ENCODE measurements at regions not wholly inside any gene's neighbourhood (a gene's known extent, or its start where the extent isn't known, plus 50 kb on each side); places are given as distances from the start of the nearest gene placed in this dataset.

DNA sequence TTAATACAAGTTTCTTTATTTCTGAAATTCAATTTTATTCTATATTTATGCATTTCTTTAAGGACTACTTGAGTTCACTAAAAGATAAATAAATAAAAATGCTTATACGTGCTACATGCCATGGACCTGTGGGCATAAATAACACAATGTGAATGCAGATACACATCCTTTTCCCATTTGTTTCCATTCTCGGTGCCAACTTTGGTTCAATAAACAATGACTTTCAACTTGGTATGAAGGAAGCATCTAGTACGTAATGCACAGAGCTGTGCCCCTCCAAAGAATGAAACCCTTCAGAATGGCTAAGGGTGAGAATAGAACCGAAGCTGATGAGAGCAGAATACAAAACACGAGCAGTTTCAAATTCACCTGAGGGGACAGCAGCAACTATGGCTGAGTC is 409.3 kb downstream of the MTX2 start:
- no peak for DNase-seq (ENCODE audit: low read depth, low spot score)

DNA sequence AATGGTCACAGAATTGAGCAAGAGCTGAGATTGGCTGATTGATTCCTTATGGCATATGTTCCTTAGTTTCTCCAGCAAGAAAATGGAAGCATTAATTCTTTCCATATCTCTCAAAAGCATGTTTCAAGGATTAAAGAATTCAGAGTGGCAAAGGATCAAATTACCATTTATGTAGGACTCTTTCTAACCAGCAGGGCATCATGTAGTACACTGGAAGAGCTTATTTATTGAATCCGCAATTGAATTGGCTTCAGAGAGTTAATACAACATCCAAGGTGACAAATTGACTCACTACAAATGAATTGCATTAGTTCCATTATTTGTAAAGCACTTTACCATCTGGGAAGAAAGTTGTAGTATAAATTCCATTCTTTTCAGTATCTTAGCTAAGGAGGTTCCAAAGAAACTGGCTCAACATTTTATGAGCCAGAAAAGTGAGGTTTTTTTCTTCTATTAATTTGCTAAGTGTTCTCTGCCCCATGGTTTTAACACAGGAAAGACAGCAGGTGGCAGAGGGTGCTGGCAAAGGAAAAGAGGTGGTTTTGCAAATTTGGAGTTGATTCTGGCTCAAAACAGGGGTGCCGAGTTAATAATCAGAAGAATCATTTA is 409.9 kb downstream of the MTX2 start:
- no peak for DNase-seq (ENCODE audit: low read depth, low spot score)

DNA sequence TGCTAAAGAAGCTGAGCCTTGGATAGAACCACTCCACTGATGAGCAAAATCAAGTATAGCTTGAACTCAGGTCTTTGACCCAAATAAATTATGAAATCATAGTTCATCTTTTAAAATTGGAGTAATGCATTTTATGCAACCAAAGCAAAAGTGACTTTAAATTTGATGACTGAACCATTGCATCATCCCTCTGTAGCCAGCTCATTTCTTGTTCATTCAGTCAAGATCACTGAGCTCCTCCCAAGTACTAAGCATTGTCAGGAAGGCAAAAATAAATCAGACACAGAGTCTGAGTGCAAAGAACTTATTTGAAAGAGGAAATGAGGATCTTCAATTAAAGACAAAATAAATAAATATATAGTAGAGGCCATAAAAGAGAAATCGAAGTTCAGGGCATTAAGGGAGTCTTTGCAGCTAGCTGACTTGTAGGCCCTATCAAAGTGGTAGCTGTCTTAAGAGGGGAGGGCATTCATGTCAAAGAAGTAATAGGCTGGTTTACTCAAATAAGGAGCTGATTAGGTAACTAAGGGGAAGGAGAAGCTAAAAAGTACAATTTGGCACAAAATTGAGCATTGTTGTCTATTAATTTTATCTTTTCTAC is 411.8 kb downstream of the MTX2 start:
- DNase-seq (ENCODE audit: low read depth, low spot score) = no peak

DNA sequence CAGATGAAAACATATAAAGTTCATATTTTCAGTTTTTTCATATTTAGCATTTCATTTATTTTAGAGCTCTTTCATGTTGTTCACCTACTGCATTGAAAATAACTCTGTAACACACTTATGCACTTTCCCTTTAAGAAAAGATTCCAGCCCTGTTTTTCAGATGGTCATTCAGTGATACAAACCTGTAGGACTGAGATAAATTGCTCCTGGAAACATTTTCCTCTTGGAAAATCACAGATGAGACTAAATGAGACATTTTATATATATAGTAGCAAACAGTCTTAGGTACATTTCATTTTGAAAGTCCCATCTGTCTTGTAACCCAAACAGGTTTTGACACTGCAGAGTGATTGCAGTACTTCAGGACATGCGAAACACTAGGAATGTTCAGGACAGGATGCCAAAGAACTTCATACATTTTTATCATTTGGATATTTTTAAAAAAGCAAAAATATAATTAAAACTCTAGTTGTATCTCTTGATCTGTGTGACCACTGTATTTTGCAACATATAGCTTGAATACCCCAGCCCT is 412.4 kb downstream of the MTX2 start:
- no peak for DNase-seq (ENCODE audit: low read depth, low spot score)

DNA sequence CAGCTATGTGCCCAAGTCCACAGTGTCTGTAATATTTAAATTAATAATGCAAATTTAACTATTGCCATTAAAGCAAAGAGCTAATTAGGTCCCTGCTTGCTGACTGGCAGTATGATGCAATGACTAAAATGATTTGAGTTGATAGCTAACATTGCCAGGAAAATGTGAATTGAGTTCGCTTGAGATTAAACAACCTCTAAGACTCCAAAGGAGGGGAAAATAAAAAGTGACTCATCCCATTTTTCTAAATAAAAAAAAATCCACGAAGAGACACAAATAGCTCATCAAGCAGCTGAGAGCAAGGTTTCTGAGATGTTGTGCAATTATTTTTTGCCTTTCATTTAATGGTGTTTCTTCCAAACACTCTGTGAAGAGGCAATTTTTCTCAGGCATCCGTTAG is 413.0 kb downstream of the MTX2 start:
- DNase-seq (ENCODE audit: low read depth, low spot score) = no peak

DNA sequence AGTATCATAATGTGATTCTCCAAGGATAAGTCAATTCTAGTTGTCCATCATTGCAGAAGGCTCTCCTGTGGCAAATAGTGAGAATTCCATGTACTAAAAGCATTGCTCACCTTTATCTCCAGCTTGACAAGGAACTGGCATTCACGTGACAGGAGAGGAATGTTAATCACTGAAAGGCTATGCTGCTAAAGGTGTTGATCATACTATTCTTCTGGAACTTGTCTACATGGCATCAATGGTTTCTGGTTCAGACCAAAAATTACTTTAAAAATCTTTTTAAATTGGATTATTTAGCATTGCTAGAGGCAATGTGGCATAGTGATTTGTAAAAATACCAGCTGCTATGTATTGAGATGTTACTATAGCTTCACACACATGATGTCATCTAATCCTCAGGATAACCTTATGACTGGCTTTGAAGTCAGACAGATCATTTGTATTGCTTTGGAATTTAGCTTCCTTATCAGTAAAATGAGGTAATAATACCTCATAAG is 414.4 kb downstream of the MTX2 start:
- DNase-seq (ENCODE audit: low read depth, low spot score) = no peak

DNA sequence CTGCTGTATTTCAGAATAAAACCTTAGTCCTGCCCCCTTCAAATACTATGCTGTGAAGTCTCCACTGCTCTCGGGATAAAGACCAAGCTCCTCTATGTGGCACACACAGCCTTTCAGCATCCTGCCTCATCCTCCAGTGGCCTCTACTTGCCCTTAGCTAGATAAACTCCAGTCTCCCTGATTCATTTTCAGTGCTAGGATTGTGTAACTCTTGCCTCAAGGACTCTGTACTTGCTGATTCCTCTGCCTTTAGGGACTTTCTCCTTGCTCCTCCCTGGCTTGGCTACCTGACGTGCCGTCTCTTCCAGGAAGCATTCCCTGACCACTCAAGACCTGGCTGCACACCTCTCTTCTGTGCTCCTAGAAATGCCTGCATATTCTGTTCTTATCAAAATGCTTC is 416.7 kb downstream of the MTX2 start:
- DNase-seq (ENCODE audit: low read depth, low spot score) = no peak

DNA sequence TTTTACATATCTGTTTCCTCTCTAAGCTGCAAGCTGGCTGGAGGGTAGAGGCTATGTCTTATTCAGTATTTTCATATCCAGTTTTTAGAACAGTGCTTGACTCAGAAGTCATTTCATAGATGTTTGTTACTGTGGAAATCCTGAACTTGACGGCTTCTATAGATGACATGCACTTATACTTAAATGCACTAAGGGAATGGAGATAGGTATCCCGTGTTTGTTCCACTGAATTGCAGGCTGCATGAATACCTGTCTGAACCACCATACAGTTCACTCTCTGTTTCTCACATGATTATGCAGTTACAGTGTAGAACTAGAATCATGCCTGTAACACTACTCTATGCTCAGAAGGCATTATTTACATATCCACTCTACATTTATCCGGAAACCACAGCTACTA is 417.1 kb downstream of the MTX2 start:
- no peak for DNase-seq (ENCODE audit: low read depth, low spot score)

DNA sequence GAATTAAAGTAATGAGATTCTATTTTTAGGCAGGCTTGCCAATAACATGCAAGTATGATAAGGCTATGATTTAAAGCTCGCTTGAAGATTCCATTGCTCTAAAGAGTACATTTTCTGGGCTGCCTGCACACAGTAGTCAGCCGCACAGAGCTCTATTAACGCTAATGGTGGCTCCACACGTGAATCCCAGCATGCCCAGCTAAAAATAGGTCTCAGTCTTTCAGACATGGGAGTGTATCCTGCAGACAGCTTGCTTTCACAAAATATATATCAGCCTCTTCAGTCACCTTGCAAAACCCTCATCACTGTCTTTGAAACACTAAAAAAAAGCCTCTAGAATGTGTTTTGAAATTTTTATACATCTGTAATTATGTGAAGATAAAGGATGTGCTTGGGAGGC is 418.1 kb downstream of the MTX2 start:
- DNase-seq (ENCODE audit: low read depth, low spot score) = no peak

DNA sequence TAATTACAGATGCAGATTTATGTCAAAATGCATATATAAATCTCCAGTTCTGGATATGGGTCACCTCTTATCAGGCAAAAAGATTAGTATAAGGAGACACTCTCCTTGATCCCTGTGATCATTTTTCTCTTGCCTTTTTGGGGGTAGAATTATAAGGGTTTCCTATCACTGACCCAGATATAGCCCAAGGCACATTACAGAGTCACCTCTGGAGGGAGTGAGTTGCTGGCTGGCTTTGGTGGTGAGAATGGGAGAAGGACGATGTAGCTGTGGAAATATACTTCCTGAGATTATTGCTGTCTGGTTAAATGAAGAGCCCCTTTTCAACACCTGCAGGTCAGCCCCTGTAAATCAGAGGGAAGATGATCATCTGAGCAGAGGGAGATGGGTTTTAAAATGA is 418.7 kb downstream of the MTX2 start:
- no peak for DNase-seq (ENCODE audit: low read depth, low spot score)

DNA sequence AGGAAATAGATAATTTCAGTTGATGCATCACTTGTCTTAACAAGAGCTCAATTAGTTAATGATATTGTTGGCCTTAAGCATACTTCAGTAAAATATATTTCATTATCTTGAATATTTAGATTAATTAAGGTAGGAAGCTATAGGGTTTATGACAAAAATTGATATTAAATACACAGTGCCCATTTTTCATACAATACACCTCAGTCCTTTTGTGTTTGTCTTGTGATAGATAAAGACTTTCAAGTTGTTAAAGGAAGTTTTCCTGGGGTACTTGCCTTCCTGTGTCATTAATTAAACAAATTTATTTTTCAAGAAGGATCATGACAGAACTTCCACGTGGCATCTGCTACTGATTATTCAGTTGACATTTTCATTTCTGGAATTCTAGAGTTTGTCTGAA is 420.5 kb downstream of the MTX2 start:
- no peak for DNase-seq (ENCODE audit: low read depth, low spot score)

DNA sequence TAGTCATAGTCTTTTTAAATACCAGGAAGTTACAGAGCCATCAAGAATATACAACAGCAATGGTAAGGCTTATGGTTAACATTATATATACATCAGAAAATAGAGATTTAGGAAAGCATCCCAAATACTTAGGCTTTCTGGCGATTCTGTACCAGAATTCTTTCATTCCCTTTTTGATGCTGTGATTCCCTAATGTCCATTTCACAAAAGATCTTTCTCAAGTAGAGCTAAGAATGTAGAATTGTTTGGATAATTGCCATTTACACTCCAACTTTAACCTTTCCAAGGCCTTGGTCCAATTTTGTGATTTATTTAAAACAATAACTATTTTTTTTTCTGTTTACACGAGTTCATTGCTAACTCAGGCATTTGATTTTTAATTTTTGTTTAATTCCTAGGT is 422.2 kb downstream of the MTX2 start:
- DNase-seq (ENCODE audit: low read depth, low spot score) = no peak

DNA sequence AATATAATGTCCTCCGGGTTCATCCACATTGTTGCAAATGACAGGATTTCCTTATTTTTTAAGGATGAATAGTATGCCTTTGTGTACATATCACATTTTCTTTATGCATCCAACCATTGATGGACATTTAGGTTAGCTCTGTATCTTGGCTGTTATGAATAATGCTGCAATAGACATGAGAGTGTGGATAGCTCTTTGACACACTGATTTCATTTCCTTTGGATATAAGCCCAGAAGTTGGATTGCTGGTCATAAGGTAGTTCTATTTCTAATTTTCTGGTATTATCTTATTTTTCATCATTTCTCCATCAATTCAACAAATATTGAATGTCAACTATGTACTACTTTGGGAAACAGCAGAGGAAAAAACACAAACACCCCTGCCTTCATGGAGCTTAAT is 423.3 kb downstream of the MTX2 start:
- DNase-seq (ENCODE audit: low read depth, low spot score) = no peak

DNA sequence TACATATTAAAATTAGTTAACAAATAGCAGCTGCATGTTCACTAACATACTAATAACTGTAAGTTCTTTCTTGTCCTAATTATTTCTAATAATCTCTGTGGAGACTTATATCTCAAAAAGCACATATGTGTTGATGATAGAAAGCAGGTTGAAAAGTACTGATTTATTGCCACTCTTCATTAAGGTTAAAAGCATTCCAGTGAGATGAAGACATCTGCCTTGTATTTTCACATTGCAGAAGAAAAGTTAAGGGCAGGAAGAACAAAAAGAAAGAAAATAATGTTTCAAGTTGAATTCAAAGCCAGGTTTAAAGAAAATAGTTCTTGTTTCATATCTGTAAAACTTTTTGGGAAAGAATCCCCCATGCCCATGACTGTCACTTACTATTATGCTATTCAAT is 429.9 kb downstream of the MTX2 start:
- DNase-seq (ENCODE audit: low read depth, low spot score) = no peak

DNA sequence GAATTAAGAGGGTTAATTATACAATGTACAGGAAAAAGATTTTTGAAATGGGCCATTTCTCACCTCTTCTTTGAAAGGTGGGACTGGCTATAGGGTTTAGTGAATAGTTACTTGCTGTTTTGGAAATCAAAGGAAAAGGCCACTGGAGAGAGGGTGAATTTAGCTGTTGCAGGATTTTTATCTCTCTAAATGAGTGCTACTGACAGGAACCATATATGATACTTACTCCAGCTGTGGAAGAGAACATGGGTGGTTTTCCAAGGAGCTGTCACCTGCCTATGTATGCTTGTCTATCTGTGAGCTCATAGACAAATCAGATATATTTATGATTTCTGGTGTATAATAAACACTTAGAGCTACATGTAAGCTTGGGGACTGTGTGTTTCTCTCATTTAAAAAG is 430.4 kb downstream of the MTX2 start:
- DNase-seq (ENCODE audit: low read depth, low spot score) = no peak

DNA sequence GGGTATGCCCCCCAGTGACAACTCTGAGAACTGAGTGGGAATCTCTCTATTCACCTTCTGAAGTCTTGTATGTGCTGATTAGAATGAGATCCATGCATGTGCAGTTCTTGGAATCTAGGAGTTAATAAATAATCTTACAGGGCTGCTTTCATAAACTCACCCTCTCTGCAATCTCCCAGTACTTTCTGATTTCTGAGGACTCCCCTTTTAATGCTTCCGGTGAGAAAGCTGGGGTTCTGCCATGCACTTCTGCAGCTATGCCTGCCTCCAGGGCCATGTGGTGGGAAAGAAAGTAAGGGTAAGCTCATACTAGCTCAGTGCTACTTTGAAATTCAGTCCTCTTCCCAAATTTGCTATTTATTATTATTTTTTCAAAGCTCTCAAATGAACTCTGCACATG is 432.9 kb downstream of the MTX2 start:
- DNase-seq (ENCODE audit: low read depth, low spot score) = no peak

DNA sequence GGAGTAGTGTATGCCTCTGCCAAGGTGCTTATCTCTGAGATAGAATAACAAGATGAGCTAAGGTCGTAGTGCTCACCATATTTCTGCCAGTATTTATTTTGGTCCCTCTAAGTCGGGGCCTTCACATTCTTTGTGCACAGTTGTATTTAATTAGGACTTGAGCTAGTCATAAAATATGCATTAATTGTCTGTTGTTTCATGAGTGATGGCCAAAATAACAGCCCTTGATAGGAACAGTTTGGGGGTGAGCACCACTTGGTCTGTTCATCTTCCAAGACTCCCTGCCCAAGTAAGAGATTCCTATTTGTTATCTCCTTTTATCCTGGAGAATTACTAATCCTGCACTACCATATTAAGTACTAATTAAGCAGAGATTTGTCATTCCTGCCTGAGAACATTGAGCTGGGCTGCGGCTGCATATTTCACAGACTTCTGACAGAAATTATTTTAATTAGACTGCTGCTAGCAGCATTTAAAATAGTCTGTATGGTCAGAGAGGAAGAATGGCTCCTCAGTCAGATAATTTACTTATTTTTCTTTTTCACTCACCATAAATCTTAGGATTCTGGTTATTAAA is 435.1 kb downstream of the MTX2 start:
- no peak for DNase-seq (ENCODE audit: low read depth, low spot score)

DNA sequence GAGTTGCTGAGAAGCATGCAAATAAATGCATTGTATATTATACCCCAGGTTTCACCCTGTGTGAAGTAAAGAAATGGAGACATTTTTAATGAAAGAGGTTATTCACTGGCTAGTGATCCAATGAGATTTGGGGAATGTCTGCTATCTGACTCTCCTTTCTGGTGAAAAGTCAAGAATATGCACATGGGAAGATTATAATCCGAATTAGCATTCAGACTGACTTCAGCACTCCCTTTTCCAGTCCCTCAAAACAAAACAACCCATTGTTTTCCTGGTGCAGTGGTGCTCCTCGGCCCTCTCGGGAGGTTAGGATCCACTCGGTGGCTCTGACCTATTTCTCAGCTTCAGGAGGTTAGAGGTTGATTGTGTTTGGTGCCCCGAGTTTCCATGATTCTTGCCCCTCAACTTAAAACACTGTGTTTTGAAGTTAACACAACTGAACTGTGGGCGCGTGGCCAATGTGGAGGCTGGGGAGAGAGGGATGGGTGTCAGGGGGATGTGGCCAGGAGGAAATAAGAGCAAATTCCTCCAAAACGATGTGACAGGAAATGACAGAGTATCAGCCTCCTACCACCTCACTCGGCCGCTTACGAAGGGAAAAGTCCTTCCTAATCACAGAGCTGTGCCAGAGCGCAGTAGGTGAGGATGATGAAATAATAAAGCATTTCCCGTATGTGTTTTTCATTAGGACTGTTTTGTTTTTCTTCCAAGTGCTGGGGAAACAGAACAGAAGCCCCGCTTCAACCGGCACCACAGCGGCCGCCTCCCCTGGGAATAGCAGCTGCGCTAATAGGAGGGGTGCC is 440.1 kb downstream of the MTX2 start:
- DNase-seq (ENCODE audit: low read depth, low spot score) = no peak

DNA sequence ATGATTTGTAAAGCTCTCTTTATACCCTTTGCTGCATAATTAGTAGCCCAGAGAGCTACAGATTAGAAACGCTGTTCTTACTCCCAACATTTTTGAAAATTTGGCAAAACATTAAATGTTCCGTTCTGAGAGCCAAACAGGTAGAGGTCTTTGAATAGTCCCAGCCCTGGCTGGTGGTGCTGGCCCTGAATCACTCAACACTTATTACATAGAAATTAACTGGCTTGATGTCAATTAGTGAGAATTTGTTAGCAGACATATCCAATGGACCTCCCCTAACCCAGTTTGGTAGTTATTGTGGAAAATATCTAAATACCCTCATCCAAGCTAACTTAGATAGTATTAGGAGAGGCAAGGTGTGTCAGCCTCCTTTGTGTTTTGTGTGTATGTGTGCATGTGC is 440.7 kb downstream of the MTX2 start:
- DNase-seq (ENCODE audit: low read depth, low spot score) = no peak

DNA sequence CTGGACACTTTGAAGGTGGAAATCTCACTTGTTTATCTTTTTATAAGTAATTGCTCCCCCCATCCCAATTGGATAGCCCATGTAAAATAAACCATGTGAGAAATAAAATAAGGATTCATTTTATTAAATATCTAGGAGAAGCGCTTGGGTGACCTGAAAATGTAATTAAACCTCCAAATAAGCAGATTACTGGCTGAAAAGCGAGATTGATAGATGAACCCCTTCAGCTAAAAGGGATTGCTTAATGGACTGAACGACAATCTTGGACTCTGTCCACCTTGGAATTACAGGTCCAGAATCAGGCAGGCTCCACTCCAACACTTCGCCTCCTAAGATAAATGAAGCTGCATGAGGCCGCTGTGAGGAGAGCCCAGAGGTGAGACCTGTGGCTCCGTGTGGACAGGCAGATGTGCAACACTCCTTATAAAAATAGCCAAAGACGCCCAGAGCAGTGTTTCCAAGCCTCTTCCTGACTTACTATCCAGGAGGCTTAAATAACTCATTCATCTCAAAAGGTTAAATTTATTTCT is 441.5 kb downstream of the MTX2 start:
- no peak for DNase-seq (ENCODE audit: low read depth, low spot score)

DNA sequence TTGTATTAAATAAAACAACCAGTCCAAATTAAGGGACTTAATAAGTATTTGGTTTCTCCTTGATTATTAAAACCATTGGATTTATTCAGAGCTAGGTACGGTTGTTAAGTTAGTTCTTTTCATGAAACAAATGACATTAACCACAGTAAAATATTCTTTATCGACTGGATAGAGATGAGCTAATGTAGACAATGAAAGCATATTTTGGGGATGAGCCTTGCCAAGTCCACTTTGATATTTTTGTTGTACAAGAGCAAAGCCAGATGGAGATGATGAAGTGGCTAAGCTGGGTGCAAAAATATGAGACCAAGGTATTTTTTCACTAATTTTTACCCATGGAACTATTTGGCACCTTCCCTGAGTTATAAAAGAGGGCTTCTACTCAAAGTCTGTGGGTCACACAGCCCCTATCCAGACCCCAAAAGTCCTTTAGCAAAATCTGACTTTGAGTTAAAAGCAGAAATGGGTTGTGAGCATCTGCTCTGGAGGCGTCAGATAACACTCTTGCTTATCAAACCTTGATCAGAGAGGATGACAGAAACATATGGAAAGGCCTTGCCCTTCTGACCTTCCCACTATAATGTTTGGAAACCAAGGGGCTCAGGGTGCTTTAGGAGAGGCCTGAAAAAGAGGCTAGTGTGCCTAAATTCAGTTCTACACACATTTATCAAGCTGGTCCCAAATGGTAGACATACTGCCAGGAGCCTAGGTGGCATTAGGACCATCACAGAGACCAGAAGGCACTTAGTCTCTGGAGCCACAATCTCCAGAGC is 456.8 kb downstream of the MTX2 start:
- DNase-seq (ENCODE audit: low read depth, low spot score) = no peak

Measured in smooth muscle cell of the brain vasculature (primary cell).